Endodermal cell (in vitro differentiated cells): ENCODE measurements at regions not wholly inside any gene's neighbourhood (a gene's known extent, or its start where the extent isn't known, plus 50 kb on each side); places are given as distances from the start of the nearest gene placed in this dataset.

ENCODE experiments used
- DNase-seq: peaks from one replicate; pipeline ENCODE4 v3.0.0-alpha.2; 2017
- H3K27ac ChIP-seq: 2 replicates; pipeline ENCODE4 v1.5.1; 2013; ENCODE audit warnings: mild to moderate bottlenecking, low read depth, low read length, moderate library complexity
- H3K27me3 ChIP-seq: 2 replicates; pipeline ENCODE4 v1.6.1; 2013; ENCODE audit warnings: mild to moderate bottlenecking, low read length, moderate library complexity; ENCODE audit not compliant: insufficient read depth, control insufficient read depth, poor library complexity, severe bottlenecking
- H3K36me3 ChIP-seq: 2 replicates; pipeline ENCODE4 v1.7.0; 2013; ENCODE audit warnings: mild to moderate bottlenecking, low read length, moderate library complexity; ENCODE audit not compliant: control insufficient read depth, insufficient read depth
- H3K4me1 ChIP-seq: one replicate; pipeline ENCODE4 v1.7.0; 2013; ENCODE audit warnings: low read length; ENCODE audit not compliant: control insufficient read depth, insufficient read depth
- H3K4me3 ChIP-seq: 2 replicates; pipeline ENCODE4 v1.5.1; 2013; ENCODE audit warnings: mild to moderate bottlenecking, low read length, moderate library complexity
- H3K9ac ChIP-seq: 2 replicates; pipeline ENCODE4 v1.6.1; 2013; ENCODE audit warnings: mild to moderate bottlenecking, low read length, moderate library complexity; ENCODE audit not compliant: poor library complexity, severe bottlenecking; ENCODE audit errors: extremely low read depth
- H3K9me3 ChIP-seq: 2 replicates; pipeline ENCODE4 v1.6.1; 2013; ENCODE audit warnings: mild to moderate bottlenecking, low read length, moderate library complexity; ENCODE audit not compliant: control insufficient read depth
- H3K27ac Mint-ChIP-seq: 2 replicates; pipeline ENCODE4 v1.8.0; 2020; ENCODE audit warnings: mixed read lengths
- H3K27me3 Mint-ChIP-seq: 2 replicates; pipeline ENCODE4 v1.8.0; 2021; ENCODE audit warnings: mild to moderate bottlenecking, mixed read lengths; ENCODE audit not compliant: insufficient read depth
- H3K36me3 Mint-ChIP-seq: 2 replicates; pipeline ENCODE4 v1.8.0; 2020; ENCODE audit warnings: low read depth, mixed read lengths
- H3K4me1 Mint-ChIP-seq: 2 replicates; pipeline ENCODE4 v1.8.0; 2020; ENCODE audit warnings: mixed read lengths
- H3K4me3 Mint-ChIP-seq: 2 replicates; pipeline ENCODE4 v1.8.0; 2020; ENCODE audit warnings: mild to moderate bottlenecking, moderate library complexity, mixed read lengths
- H3K9me3 Mint-ChIP-seq: 2 replicates; pipeline ENCODE4 v1.8.0; 2020; ENCODE audit warnings: mild to moderate bottlenecking, mixed read lengths
- WGBS, 2 experiments: methylation state at CpG; one replicate each; pipeline versions ENCODE4 v1.1.5 to v1.1.7; 2013; ENCODE audit warnings: missing lambda C conversion rate in 2 of 2, mixed read lengths in 1 of 2; ENCODE audit not compliant: insufficient coverage in 1 of 2, insufficient read length in 1 of 2; 5-methylcytosine and 5-hydroxymethylcytosine counted together
- TF ChIP-seq, protein P1 (sequence below): fragments of 200-600 bp; sonication (generic); conservative IDR thresholded peaks from 2 replicates; pipeline ENCODE4 v1.5.0; 2021; ENCODE audit warnings: antibody characterized with exemption, mild to moderate bottlenecking

DNA sequence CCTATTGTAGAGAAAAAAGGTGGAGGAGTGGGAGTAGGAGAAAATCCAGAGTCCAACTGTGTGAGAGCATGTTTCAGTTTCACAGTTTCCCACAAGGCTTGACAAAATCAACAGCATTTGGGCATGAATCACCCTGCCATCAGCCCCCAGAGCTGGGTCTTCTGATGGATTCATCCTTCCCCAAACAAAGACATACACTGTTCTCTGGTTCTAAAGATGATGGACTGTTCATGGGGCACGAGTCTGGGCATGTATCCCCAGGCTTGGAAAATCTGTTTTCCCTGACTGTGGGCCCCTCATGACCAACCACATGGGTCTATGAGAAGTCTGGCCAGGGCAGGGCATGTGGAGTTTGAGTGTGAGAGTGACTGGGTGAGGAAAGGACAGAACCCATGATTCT is 210.4 kb upstream of the IRX5 start:
- H3K27ac Mint-ChIP-seq, result no peak overlapping the region
- no peak for DNase-seq
- Histone ChIP-seq H3K4me3 (no peak overlapping the region), H3K4me1 (no peaks in the 10 kb centered on the region), H3K27ac (no peak overlapping the region), H3K27me3 (no peaks in the 10 kb centered on the region), H3K36me3 (no peaks in the 10 kb centered on the region), H3K9me3 (no peaks in the 10 kb centered on the region), H3K9ac (no peak overlapping the region)
- no peaks in the 10 kb centered on the region for H3K9me3 Mint-ChIP-seq
- TF ChIP-seq, protein P1, sequence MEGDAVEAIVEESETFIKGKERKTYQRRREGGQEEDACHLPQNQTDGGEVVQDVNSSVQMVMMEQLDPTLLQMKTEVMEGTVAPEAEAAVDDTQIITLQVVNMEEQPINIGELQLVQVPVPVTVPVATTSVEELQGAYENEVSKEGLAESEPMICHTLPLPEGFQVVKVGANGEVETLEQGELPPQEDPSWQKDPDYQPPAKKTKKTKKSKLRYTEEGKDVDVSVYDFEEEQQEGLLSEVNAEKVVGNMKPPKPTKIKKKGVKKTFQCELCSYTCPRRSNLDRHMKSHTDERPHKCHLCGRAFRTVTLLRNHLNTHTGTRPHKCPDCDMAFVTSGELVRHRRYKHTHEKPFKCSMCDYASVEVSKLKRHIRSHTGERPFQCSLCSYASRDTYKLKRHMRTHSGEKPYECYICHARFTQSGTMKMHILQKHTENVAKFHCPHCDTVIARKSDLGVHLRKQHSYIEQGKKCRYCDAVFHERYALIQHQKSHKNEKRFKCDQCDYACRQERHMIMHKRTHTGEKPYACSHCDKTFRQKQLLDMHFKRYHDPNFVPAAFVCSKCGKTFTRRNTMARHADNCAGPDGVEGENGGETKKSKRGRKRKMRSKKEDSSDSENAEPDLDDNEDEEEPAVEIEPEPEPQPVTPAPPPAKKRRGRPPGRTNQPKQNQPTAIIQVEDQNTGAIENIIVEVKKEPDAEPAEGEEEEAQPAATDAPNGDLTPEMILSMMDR, result no peak
- H3K4me1 Mint-ChIP-seq, result no peaks in the 10 kb centered on the region
- H3K36me3 Mint-ChIP-seq, result no peaks in the 10 kb centered on the region
- peaks cover 4% of the 10 kb centered on the region for H3K27me3 Mint-ChIP-seq
- 95% methylated on average over 1 of the region's 1 CpG; no CpG with 5 or more reads in 1 of the 2 experiments for whole genome bisulfite sequencing, 2 experiments
- no peak overlapping the region for H3K4me3 Mint-ChIP-seq

DNA sequence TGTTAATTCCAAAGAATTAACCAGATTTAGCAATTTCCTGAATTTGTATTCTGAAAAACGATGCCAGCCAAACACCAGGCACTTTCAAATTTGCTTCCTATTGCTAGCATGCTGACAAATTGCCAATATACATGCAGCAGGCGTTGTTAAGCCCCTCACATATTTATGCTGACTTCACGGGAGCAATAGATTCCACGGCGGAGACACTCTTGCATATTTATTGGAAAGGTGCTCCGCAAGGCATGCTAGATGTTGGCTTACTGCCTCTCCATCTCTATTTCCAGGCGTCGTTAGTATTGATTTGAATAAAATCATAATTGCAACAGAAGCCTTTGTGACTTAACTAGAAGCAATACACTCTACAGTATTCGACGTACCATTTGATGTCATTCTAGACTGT is 211.0 kb upstream of the IRX5 start:
- Histone ChIP-seq H3K9ac (no peak overlapping the region), H3K4me3 (no peak overlapping the region), H3K27me3 (no peaks in the 10 kb centered on the region), H3K36me3 (no peaks in the 10 kb centered on the region), H3K27ac (no peak overlapping the region), H3K9me3 (no peaks in the 10 kb centered on the region), H3K4me1 (no peaks in the 10 kb centered on the region)
- H3K4me3 Mint-ChIP-seq, result no peak overlapping the region
- H3K27me3 Mint-ChIP-seq, result peaks cover 4% of the 10 kb centered on the region
- WGBS, 2 experiments, result 96 to 97% methylated on average over 10 of the region's 10 CpGs
- H3K36me3 Mint-ChIP-seq, result no peaks in the 10 kb centered on the region
- TF ChIP-seq, protein P1, result no peak
- no peaks in the 10 kb centered on the region for H3K4me1 Mint-ChIP-seq
- no peak overlapping the region for H3K27ac Mint-ChIP-seq
- DNase-seq, result no peak
- H3K9me3 Mint-ChIP-seq, result no peaks in the 10 kb centered on the region

DNA sequence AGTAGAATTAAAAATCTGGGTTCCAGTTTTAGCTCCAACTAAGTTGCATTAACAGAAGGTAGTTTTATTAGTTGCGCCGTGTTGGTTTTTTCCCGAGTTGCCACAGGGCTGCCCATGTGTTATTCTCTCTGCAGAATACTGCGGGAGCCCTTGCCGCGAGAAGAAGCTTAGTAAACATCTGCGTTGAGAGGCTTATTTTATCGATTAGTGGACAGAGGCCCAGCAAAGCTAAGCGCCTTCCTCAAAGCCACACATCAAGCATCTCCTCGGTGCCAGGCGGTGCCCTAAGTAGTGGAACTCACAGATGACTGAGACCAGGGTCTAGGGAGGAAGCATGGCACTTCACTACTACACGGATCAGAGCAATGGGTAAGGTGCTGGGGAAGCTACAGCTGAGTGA is 212.3 kb upstream of the IRX5 start:
- H3K4me3 Mint-ChIP-seq, result no peak overlapping the region
- WGBS, 2 experiments, result 95 to 97% methylated on average over 12 of the region's 12 CpGs
- DNase-seq, result no peak

More for the DNA sequence above, 212.3 kb upstream of the IRX5 start:
- TF ChIP-seq, protein P1, result no peak
- H3K4me1 ChIP-seq, result no peaks in the 10 kb centered on the region
- H3K4me3 ChIP-seq, result no peak overlapping the region
- H3K9ac ChIP-seq, result no peak overlapping the region
- Mint-ChIP-seq H3K27me3 (peaks cover 4% of the 10 kb centered on the region), H3K4me1 (no peaks in the 10 kb centered on the region), H3K9me3 (no peaks in the 10 kb centered on the region), H3K36me3 (no peaks in the 10 kb centered on the region), H3K27ac (no peak overlapping the region)
- H3K36me3 ChIP-seq, result no peaks in the 10 kb centered on the region
- H3K27ac ChIP-seq, result no peak overlapping the region
- H3K27me3 ChIP-seq, result no peaks in the 10 kb centered on the region
- H3K9me3 ChIP-seq, result no peaks in the 10 kb centered on the region
